ENCODE measurements at regions not wholly inside any gene's neighbourhood (a gene's known extent, or its start where the extent isn't known, plus 50 kb on each side); places are given as distances from the start of the nearest gene placed in this dataset.

GRCh38 chr5:147956064-147956841 lies 49.9 kb upstream of the C5orf46 start:
- no peak for TF ChIP-seq RELA (CRISPR knock-in tag; IDR thresholded peaks at IDR 0.05; ENCODE audit: borderline replicate concordance)
- TF ChIP-seq USF2 (CRISPR knock-in tag; IDR thresholded peaks at IDR 0.05): no peak
- TF ChIP-seq CTCF (IDR thresholded peaks at IDR 0.05): no peak
- TF ChIP-seq USF1 (CRISPR knock-in tag; IDR thresholded peaks at IDR 0.05): no peak
- TF ChIP-seq ZMAT4 (CRISPR knock-in tag; IDR thresholded peaks at IDR 0.05): no peak
- no peak for TF ChIP-seq ATF1 (CRISPR knock-in tag; IDR thresholded peaks at IDR 0.05)
- no peak for TF ChIP-seq ATF6 (CRISPR knock-in tag; IDR thresholded peaks at IDR 0.05)
- no peak for TF ChIP-seq KAT7 (CRISPR knock-in tag; IDR thresholded peaks at IDR 0.05; ENCODE audit: borderline replicate concordance)
- no peak for TF ChIP-seq AFF4 (CRISPR knock-in tag; IDR thresholded peaks at IDR 0.05; ENCODE audit: borderline replicate concordance)
- TF ChIP-seq CREB1 (CRISPR knock-in tag; IDR thresholded peaks at IDR 0.05): no peak
- no peak for TF ChIP-seq MLX (CRISPR knock-in tag; IDR thresholded peaks at IDR 0.05)
- no peak for TF ChIP-seq CREM (CRISPR knock-in tag; IDR thresholded peaks at IDR 0.05)
- no peak for TF ChIP-seq ERG (CRISPR knock-in tag; IDR thresholded peaks at IDR 0.05)
- TF ChIP-seq MXD4 (CRISPR knock-in tag; IDR thresholded peaks at IDR 0.05; ENCODE audit: borderline replicate concordance): no peak

Data from WTC11 (cell line).